Activated T-cell treated with anti-CD3 and anti-CD28 coated beads, Interleukin-2, amount 50 U/mL, for 4 hours (primary cell): ENCODE measurements at regions not wholly inside any gene's neighbourhood (a gene's known extent, or its start where the extent isn't known, plus 50 kb on each side); places are given as distances from the start of the nearest gene placed in this dataset.

ENCODE experiments used
- ATAC-seq, 2 donors: fragments of 200-7000 bp; cut with Tn5 transposase; one replicate each; pipeline ENCODE4 v1.10.0; 2021
- DNase-seq: peaks from one replicate; pipeline ENCODE4 v3.0.0-alpha.2; 2020
- H3K27me3 Mint-ChIP-seq: one replicate; pipeline ENCODE4 v1.8.0; 2021; ENCODE audit warnings: low read depth, mixed read lengths
- H3K36me3 Mint-ChIP-seq: one replicate; pipeline ENCODE4 v1.8.0; 2022; ENCODE audit warnings: mixed read lengths; ENCODE audit not compliant: insufficient read depth
- H3K4me1 Mint-ChIP-seq: one replicate; pipeline ENCODE4 v1.8.0; 2021; ENCODE audit warnings: low read depth, mixed read lengths
- H3K4me3 Mint-ChIP-seq: one replicate; pipeline ENCODE4 v1.8.0; 2021; ENCODE audit warnings: mild to moderate bottlenecking, moderate library complexity, mixed read lengths
- H3K9me3 Mint-ChIP-seq: one replicate; pipeline ENCODE4 v1.8.0; 2021; ENCODE audit warnings: mixed read lengths

DNA sequence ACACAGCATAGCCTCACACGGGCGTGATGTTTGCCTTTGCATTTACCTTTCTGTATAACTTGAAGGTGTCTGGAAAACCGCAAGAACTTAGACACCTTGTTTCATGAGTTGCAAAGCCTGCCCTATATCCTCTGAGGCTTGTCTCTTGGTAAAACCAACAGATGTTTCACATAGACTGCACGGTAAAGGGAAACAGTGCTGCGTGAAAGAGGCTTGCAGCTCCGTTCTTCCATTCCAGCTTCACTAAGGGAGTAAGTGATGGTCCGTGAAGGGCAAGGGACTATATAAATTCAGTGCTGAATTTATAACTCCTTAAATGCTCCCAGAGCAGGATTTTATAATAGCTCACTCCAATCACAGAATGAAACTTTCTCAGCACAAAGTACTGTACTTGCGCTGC, 360.5 kb downstream of the SOX11 start:
- H3K36me3 Mint-ChIP-seq, result no peaks in the 10 kb centered on the region
- H3K4me3 Mint-ChIP-seq, result no peak overlapping the region
- DNase-seq (no peak), ATAC-seq (no peak)
- H3K4me1 Mint-ChIP-seq, result no peaks in the 10 kb centered on the region
- no peaks in the 10 kb centered on the region for H3K27me3 Mint-ChIP-seq
- no peaks in the 10 kb centered on the region for H3K9me3 Mint-ChIP-seq

DNA sequence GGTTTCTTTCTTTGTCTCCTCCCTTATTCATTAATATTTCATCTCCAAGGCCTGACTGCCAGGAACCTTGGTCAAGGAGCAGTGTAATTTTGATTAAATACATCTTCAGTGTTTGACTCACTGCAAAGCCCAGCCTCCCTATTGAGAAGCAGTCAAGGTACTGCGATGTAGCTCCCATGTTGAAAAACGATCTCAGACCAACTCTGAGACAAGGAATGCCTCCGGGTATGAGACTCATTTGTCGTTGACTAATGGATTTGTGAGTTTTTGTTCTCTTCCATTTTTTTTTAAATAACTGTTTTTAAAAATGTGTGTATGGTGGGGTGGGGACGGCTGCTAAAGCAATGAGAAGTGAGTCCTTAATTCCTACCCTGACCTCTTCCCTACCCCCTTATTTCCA, 361.6 kb downstream of the SOX11 start:
- Mint-ChIP-seq H3K4me3 (no peak overlapping the region), H3K36me3 (no peaks in the 10 kb centered on the region), H3K4me1 (no peaks in the 10 kb centered on the region), H3K9me3 (no peaks in the 10 kb centered on the region), H3K27me3 (no peaks in the 10 kb centered on the region)
- ATAC-seq (no peak), DNase-seq (no peak)

DNA sequence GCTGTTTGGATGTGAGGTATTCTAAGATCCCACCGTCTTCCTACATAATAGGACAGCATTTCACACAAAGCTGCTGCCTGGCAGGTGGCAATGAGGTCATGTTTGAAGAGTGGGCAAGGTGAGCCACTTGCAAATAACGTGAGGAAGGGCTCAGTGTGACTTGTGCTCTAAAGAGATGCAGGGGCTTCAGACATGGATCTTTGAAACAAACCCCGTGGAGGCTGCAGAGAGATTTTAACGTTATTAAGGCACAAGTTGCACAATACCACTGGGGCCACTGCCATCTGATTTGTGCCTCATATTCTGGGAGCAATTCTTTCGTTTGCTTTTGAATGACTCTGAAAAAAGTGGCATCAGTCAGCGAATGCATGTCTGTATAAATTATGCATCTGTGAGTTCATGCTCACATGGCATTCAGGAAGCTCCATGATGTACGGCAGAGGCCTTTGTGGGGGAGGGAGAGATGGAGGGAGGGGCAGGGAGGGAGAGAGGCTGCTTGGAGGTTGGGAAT, 362.0 kb downstream of the SOX11 start:
- no peaks in the 10 kb centered on the region for H3K27me3 Mint-ChIP-seq
- no peaks in the 10 kb centered on the region for H3K4me1 Mint-ChIP-seq
- no peaks in the 10 kb centered on the region for H3K9me3 Mint-ChIP-seq
- ATAC-seq, result no peak
- H3K36me3 Mint-ChIP-seq, result no peaks in the 10 kb centered on the region
- DNase-seq, result no peak
- no peak overlapping the region for H3K4me3 Mint-ChIP-seq

DNA sequence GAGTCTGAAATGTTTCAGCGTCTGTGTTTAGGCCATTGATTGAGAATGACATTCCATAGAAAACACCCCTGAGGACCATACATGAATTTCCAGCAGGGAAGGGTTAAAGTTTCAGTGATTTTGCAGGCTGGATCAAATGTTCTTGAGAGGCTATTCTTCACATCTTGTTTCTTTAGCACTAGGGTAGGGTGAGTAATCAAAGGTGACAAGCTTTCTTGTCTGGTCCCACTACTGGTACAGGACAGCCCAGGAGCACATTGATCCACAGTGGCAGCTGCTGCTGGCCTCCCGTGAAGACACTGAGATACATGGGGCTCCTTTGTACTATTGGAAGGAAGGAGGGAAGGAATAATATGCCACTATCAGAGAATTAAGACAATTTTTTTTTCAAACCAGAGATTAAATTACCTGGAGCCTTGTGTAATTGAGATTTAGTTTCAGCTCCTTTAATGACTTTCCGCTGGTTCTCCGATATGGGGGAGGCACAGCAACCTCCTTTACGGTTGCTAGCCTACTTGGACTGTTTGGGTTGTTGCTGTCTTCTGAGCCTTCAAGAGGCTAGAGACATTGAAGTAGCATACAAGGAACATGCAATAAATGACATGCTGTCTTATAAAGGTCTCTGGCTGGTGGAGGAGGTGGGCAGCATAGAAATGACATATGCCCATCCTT, 368.9 kb downstream of the SOX11 start:
- no peak for DNase-seq
- Mint-ChIP-seq H3K9me3 (peaks cover 4% of the 10 kb centered on the region), H3K4me1 (no peaks in the 10 kb centered on the region), H3K27me3 (no peaks in the 10 kb centered on the region), H3K4me3 (no peak overlapping the region), H3K36me3 (no peaks in the 10 kb centered on the region)
- ATAC-seq, result no peak

DNA sequence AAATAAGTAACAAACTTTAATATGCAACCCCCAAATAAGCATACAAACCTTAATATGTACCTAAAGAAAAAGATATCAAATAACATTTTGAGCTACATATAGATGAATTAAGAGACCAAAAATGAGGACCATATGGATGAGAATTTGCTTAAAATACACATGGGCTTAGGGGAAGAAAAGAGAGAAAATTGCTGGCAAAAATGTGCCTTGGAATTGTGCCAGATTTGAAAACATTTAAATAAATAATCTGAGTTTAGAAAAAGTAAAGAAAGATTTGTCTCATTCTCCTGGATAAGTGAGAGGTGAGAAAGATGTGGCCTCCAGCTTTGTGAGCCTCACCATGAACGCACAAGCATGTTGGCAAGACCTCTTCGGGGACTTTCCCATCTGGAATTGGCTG, 372.6 kb downstream of the SOX11 start:
- Mint-ChIP-seq H3K36me3 (no peaks in the 10 kb centered on the region), H3K4me1 (no peaks in the 10 kb centered on the region), H3K4me3 (no peak overlapping the region), H3K9me3 (peaks cover 4% of the 10 kb centered on the region), H3K27me3 (no peaks in the 10 kb centered on the region)
- ATAC-seq, result no peak
- no peak for DNase-seq

DNA sequence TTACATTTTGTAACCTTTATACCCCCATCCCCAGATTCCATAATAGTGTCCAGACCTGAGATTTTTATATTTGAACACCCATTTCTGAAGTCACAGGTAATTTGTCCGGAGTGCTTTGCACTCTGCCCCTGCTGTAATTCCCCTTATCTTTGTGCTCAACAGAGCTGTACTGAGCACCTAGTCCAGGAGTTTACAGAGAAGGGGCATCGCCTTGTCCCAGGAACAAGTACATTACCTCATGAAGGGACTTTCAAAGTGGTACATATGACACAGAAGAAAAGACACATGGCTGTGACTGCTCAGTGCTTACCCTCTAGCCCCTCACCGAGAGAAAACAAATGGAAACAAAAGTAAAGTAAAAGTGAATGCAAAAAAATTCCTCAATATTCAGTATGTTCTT, 373.5 kb downstream of the SOX11 start:
- peaks cover 4% of the 10 kb centered on the region for H3K9me3 Mint-ChIP-seq

DNA sequence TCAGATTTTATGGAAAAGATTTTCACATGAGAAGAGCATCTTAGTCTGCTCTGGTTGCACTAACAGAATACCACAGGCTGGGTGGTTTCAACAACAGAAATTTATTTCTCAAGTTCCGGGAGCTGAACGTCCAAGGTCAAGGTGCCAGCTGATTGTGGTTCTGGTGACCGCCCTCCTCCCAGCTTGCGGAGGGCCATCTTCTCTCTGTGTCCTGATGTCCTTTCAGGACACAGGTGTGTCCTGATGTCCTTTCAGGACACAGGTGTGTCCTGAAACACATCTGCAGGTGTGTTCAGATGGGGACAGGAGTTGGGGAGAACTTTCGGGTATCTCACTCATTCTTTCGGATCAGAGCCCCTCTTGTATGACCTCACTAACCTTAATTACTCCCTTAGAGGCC, 374.9 kb downstream of the SOX11 start:
- H3K4me3 Mint-ChIP-seq, result no peak overlapping the region
- DNase-seq (no peak), ATAC-seq (no peak)
- H3K4me1 Mint-ChIP-seq, result no peaks in the 10 kb centered on the region
- no peaks in the 10 kb centered on the region for H3K9me3 Mint-ChIP-seq
- no peaks in the 10 kb centered on the region for H3K36me3 Mint-ChIP-seq
- no peaks in the 10 kb centered on the region for H3K27me3 Mint-ChIP-seq

More for the DNA sequence above, 373.5 kb downstream of the SOX11 start:
- H3K36me3 Mint-ChIP-seq, result no peaks in the 10 kb centered on the region
- ATAC-seq (no peak), DNase-seq (no peak)
- H3K4me1 Mint-ChIP-seq, result no peaks in the 10 kb centered on the region
- H3K27me3 Mint-ChIP-seq, result no peaks in the 10 kb centered on the region
- H3K4me3 Mint-ChIP-seq, result no peak overlapping the region

DNA sequence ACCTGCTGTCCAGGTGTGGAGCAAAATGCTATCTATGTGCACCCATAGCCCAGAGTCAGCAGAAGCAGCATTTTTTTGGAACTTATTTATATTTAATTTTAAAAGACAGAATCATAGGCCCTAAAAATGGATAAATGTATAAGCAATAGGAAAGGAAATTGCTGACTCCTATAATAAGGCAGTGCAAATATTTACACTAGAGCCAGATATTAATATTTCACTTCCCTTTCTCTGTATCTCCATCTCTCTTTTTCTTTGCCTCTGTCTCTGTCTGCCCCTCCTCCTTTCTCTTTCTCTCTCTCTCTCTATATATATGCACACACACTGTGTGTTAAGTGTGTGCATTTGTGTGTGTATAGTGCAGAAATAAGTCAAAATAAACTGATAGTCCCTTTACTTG, 375.6 kb downstream of the SOX11 start:
- Mint-ChIP-seq H3K9me3 (no peaks in the 10 kb centered on the region), H3K4me1 (no peaks in the 10 kb centered on the region), H3K4me3 (no peak overlapping the region), H3K27me3 (no peaks in the 10 kb centered on the region), H3K36me3 (no peaks in the 10 kb centered on the region)
- ATAC-seq (no peak), DNase-seq (no peak)

DNA sequence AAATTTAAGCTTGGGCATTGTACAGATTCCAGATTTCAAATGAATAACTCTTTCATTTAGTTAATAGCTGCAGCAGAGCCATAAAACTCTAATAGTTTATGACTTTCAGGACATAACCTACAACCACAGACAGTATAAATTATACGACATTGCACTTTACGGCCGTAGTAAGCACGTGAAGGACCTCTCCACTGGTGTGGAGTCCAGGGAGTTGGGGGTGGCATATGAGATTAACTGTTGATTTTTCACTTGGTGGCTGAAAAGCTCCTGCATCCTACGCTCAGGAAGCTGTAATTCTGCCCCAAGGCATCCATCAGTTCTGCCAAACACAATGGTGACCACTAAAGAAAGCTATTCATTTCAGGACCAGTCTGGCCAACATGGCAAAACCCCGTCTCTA, 376.2 kb downstream of the SOX11 start:
- DNase-seq (no peak), ATAC-seq (no peak)
- Mint-ChIP-seq H3K36me3 (no peaks in the 10 kb centered on the region), H3K4me3 (no peak overlapping the region), H3K4me1 (no peaks in the 10 kb centered on the region), H3K27me3 (no peaks in the 10 kb centered on the region), H3K9me3 (no peaks in the 10 kb centered on the region)

DNA sequence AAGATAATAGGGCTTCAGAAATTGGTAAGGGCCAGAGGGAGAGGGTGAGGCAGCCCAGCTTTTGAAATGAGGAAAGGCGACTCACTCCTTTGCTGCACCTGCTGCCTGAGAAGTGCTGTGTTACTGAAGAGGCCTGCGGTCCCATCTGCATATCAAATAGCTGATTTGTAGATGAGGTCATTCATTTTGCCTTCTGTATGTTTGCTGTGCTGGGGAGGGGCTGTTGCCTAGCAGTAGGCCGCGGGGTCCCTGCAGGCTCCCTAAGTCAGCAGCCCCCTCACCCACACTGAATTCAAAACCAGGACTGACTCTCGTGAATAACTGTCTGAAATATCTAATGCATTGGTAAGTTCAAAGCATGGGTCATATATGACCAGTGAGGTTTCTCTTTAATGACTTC, 377.2 kb downstream of the SOX11 start:
- H3K4me1 Mint-ChIP-seq, result no peaks in the 10 kb centered on the region
- no peak overlapping the region for H3K4me3 Mint-ChIP-seq
- no peak for DNase-seq
- H3K9me3 Mint-ChIP-seq, result no peaks in the 10 kb centered on the region
- ATAC-seq, result no peak
- no peaks in the 10 kb centered on the region for H3K27me3 Mint-ChIP-seq
- no peaks in the 10 kb centered on the region for H3K36me3 Mint-ChIP-seq

DNA sequence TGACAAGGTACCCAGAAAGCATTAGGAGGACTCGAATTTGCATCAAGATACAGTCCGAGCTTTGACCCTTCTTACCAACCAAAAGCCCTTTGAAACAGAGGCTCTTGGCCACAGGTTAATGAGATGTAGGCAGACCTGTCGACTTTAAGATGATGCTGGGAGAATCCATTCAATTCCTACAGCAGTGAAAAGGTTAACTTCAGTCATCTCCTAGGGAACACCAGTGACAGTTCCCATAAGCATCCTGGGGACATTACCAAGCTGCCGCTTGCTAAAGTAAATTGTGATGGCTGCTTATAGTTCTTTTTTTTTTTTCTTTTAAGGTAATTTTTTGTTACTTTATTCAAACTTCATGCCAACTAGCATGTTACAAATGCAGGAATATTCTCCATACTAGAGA, 379.3 kb downstream of the SOX11 start:
- DNase-seq, result no peak
- no peaks in the 10 kb centered on the region for H3K27me3 Mint-ChIP-seq
- H3K4me1 Mint-ChIP-seq, result no peaks in the 10 kb centered on the region
- no peaks in the 10 kb centered on the region for H3K9me3 Mint-ChIP-seq
- no peak overlapping the region for H3K4me3 Mint-ChIP-seq
- H3K36me3 Mint-ChIP-seq, result no peaks in the 10 kb centered on the region
- ATAC-seq, result no peak

DNA sequence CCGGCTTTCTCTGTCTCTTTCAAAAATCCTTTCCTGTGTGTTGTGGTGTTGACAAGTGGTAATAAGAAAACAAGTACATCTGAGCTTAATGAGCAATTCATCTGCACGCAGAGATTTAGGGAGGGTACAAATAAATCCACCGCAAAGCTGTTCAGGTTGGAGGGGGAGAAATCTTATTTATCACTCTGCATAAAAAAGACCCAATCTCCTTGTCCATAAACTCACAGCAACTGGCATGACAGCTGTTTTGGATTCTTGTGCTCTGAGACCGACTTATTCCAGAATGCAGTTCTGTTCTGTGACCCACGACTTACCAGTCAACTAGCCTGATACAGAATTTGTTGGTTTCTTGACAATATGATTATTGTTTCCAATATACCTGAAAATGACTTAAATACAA, 380.1 kb downstream of the SOX11 start:
- Mint-ChIP-seq H3K4me3 (no peak overlapping the region), H3K27me3 (no peaks in the 10 kb centered on the region), H3K9me3 (no peaks in the 10 kb centered on the region), H3K36me3 (no peaks in the 10 kb centered on the region), H3K4me1 (no peaks in the 10 kb centered on the region)
- DNase-seq, result no peak
- ATAC-seq, result no peak

DNA sequence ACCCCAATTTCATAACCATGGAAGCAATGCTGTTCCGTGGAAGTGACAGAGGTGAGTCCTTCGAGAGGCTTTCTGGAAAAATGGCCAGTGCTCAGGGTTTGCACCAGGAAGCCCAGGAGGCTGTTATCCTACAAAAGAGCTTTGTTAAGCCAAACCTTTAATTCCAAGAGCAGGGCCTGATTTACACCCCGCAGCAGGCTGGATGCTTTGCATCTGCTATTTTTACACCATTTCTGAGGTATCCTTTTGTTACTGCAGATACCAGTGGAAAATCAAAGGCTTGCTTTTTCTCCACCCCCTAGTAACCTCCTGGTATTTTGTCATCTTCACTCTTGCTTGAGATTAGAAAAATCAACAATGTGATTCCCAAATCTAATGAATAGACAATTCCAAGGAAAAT, 380.6 kb downstream of the SOX11 start:
- ATAC-seq (no peak), DNase-seq (no peak)
- Mint-ChIP-seq H3K4me3 (no peak overlapping the region), H3K27me3 (no peaks in the 10 kb centered on the region), H3K36me3 (no peaks in the 10 kb centered on the region), H3K4me1 (no peaks in the 10 kb centered on the region), H3K9me3 (no peaks in the 10 kb centered on the region)

DNA sequence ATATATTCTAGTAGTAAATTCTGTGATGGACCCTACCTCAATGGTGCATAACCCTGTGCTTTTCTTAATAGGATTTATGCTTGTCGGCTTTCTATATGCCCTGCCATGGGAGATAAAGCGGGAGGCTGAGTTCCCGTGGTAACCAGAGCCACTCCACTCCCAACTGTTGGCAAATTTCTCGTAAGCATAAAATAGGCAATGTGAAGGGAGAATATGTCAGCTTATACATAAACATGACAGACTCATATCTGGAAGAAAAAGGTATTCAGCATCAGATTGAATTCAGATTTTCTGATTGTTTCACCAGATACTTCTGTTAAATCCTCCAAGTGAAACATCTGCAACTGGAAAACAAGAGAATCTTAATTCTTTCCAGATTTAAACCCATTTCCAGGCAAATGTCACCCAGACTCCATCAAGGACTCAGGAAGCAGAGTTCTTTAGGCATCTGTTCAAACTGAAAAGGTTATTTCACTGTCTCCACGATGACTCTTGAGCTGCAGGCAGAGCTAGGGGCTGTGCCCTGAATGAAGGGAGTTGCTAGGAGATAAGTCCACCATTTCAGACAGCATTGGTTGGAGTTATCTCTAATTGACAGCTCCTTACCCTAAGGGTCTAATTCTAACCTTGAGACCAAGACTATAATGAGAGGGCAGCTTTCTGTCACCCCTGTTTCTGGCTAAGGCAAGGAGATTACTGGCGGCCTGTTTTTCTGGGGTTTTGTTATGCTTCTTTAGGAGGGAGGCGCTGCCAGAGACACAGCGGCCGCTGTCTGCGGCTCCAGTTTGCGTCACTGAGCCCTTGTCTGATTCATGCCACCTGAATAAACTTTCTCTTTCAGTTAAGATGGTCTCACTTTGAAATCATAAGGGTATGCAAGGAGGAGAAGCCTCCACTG, 381.3 kb downstream of the SOX11 start:
- Mint-ChIP-seq H3K9me3 (no peaks in the 10 kb centered on the region), H3K36me3 (no peaks in the 10 kb centered on the region), H3K27me3 (no peaks in the 10 kb centered on the region), H3K4me3 (no peak overlapping the region), H3K4me1 (no peaks in the 10 kb centered on the region)
- DNase-seq, result no peak
- no peak for ATAC-seq

DNA sequence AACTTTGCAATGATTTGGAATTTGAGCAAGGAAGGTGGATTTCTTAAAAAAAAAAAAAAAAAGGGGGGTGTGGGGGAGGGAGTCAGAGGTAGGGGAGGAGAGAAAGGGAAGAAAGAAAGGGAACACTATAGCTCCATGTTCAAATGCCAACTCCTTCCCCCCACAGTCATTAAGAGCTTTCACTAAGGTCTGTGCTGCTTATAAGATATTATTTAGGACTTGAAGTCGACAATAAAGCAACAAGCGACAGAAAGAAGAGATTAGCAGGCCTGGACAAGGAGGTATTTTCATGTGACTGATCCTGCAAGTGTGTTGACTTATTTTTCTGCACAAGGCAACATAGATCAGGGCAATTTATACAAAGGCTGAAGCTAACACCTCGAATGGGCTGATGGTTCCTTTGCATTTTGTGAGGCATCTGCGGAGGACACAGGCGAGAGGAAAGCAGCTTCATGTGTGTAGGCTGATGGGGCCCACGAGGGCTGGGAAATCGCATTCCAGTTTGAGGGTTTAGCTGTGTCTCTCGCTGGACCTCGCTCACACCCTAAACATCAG, 382.0 kb downstream of the SOX11 start:
- peaks cover 3% of the 10 kb centered on the region for H3K9me3 Mint-ChIP-seq
- no peak for DNase-seq
- no peak overlapping the region for H3K4me3 Mint-ChIP-seq
- no peaks in the 10 kb centered on the region for H3K27me3 Mint-ChIP-seq
- H3K4me1 Mint-ChIP-seq, result no peaks in the 10 kb centered on the region
- ATAC-seq, result no peak
- H3K36me3 Mint-ChIP-seq, result no peaks in the 10 kb centered on the region
